CD14-positive monocyte (primary cell): ENCODE measurements at regions not wholly inside any gene's neighbourhood (a gene's known extent, or its start where the extent isn't known, plus 50 kb on each side); places are given as distances from the start of the nearest gene placed in this dataset.

Experiments
- DNase-seq, 3 donors: peaks; one replicate each; pipeline ENCODE4 v3.0.0-alpha.2; 2011 to 2022
- H2AFZ ChIP-seq: 2 replicates; pipeline ENCODE4 v1.6.0; 2012; ENCODE audit warnings: mild to moderate bottlenecking, low read depth, low read length, inconsistent platforms; ENCODE audit not compliant: insufficient read depth, poor library complexity, severe bottlenecking
- H3K27ac ChIP-seq, 2 donors: 1 replicate in 1 of 2; 2 replicates in 1 of 2; pipeline ENCODE4 v1.5.1; 2012 to 2013; ENCODE audit warnings: low read length in 2 of 2, control low read depth in 1 of 2, inconsistent platforms in 1 of 2, low read depth in 1 of 2, mild to moderate bottlenecking in 1 of 2
- H3K27me3 ChIP-seq, 2 donors: one replicate each; pipeline versions ENCODE4 v1.6.0 to v1.6.1; 2011 to 2013; ENCODE audit warnings: low read length in 2 of 2; ENCODE audit not compliant: control insufficient read depth in 2 of 2, insufficient read depth in 2 of 2
- H3K36me3 ChIP-seq, 2 donors: replicated peaks in 1 of 2; 1 replicate in 1 of 2; 2 replicates in 1 of 2; pipeline versions ENCODE4 v1.5.1 to v1.6.1; 2012 to 2013; ENCODE audit warnings: low read length in 2 of 2, control low read depth in 1 of 2, inconsistent platforms in 1 of 2, mild to moderate bottlenecking in 1 of 2; ENCODE audit not compliant: insufficient read depth in 2 of 2, control insufficient read depth in 1 of 2
- H3K4me1 ChIP-seq, 2 donors: 1 replicate in 1 of 2; 2 replicates in 1 of 2; pipeline versions ENCODE4 v1.5.1 to v1.6.1; 2012 to 2013; ENCODE audit warnings: low read length in 2 of 2, control low read depth in 1 of 2, inconsistent platforms in 1 of 2, mild to moderate bottlenecking in 1 of 2, moderate library complexity in 1 of 2; ENCODE audit not compliant: insufficient read depth in 2 of 2, control insufficient read depth in 1 of 2
- H3K4me2 ChIP-seq: replicated peaks from 2 replicates; pipeline ENCODE3; 2012; ENCODE audit warnings: low read length, moderate library complexity, mild to moderate bottlenecking; ENCODE audit not compliant: poor library complexity, severe bottlenecking; ENCODE audit errors: extremely low read depth
- H3K4me3 ChIP-seq, 3 experiments: fragments of 200-600 bp in 1 of 3; sonication (generic) in 1 of 3; replicated peaks in 1 of 3; 1 replicate in 2 of 3; 2 replicates in 1 of 3; pipeline ENCODE4 v1.5.1; 2011 to 2013; ENCODE audit warnings: low read length in 3 of 3, mild to moderate bottlenecking in 3 of 3, control low read depth in 2 of 3, low read depth in 2 of 3, inconsistent platforms in 1 of 3, moderate library complexity in 1 of 3
- H3K79me2 ChIP-seq: 2 replicates; pipeline ENCODE4 v1.6.0; 2012; ENCODE audit warnings: mild to moderate bottlenecking, control low read depth, inconsistent platforms, low read length, moderate library complexity; ENCODE audit not compliant: insufficient read depth
- H3K9ac ChIP-seq: 2 replicates; pipeline ENCODE4 v1.6.0; 2017; ENCODE audit warnings: low read length, mild to moderate bottlenecking; ENCODE audit not compliant: insufficient read depth, poor library complexity, severe bottlenecking
- H3K9me3 ChIP-seq, 2 donors: replicated peaks in 1 of 2; 1 replicate in 1 of 2; 2 replicates in 1 of 2; pipeline versions ENCODE4 v1.5.1 to v1.6.1; 2012 to 2013; ENCODE audit warnings: low read length in 2 of 2, control low read depth in 1 of 2; ENCODE audit not compliant: control insufficient read depth in 1 of 2, insufficient read depth in 1 of 2
- H4K20me1 ChIP-seq: 2 replicates; pipeline ENCODE4 v1.6.0; 2012; ENCODE audit warnings: mild to moderate bottlenecking, low read length, control low read depth, moderate library complexity; ENCODE audit not compliant: insufficient read depth
- H3K27ac Mint-ChIP-seq, 7 donors: one replicate each; pipeline ENCODE4 v1.8.0; 2020; ENCODE audit warnings: mild to moderate bottlenecking in 7 of 7, mixed read lengths in 7 of 7, moderate library complexity in 6 of 7, inconsistent platforms in 2 of 7
- H3K27me3 Mint-ChIP-seq, 3 donors: one replicate each; pipeline ENCODE4 v1.8.0; 2021 to 2022; ENCODE audit warnings: low read depth in 3 of 3, mild to moderate bottlenecking in 3 of 3, mixed read lengths in 3 of 3, moderate library complexity in 3 of 3, inconsistent platforms in 1 of 3
- H3K36me3 Mint-ChIP-seq, 2 donors: one replicate each; pipeline ENCODE4 v1.8.0; 2020; ENCODE audit warnings: mixed read lengths in 2 of 2, inconsistent platforms in 1 of 2, mild to moderate bottlenecking in 1 of 2
- H3K4me1 Mint-ChIP-seq: one replicate; pipeline ENCODE4 v1.8.0; 2020; ENCODE audit warnings: mild to moderate bottlenecking, mixed read lengths
- H3K4me3 Mint-ChIP-seq, 2 donors: one replicate each; pipeline ENCODE4 v1.8.0; 2020; ENCODE audit warnings: mild to moderate bottlenecking in 2 of 2, mixed read lengths in 2 of 2, moderate library complexity in 1 of 2
- H3K9me3 Mint-ChIP-seq, 7 donors: one replicate each; pipeline ENCODE4 v1.8.0; 2020 to 2022; ENCODE audit warnings: mixed read lengths in 7 of 7, mild to moderate bottlenecking in 6 of 7, moderate library complexity in 6 of 7, inconsistent platforms in 2 of 7
- WGBS: methylation state at CpG from one replicate; pipeline ENCODE4 v1.1.5; 2013; ENCODE audit warnings: missing lambda C conversion rate; ENCODE audit not compliant: insufficient coverage; 5-methylcytosine and 5-hydroxymethylcytosine counted together
- intact Hi-C, 2 donors: fragments of 100-400 bp; cut with micrococcal nuclease; formaldehyde crosslinking; loops; one replicate each; pipeline versions ENCODE4 v1.15.0 to v1.15.1; 2023
- TF ChIP-seq, protein P1 (sequence below): fragments of 200-600 bp; IDR thresholded peaks from one replicate; pipeline ENCODE4 v1.8.0; 2022; ENCODE audit warnings: antibody characterized with exemption, mild to moderate bottlenecking

- Mint-ChIP-seq H3K4me1 (no peaks in the 10 kb centered on the region), H3K27ac (no peak overlapping the region)
- intact Hi-C loops = no loop called here
Observed at GRCh38 chr2:71857636-71858035, 290.0 kb downstream of the CYP26B1 start.

GRCh38 chr2:71856773-71857525 lies 290.7 kb downstream of the CYP26B1 start:
- no peak for DNase-seq
- H3K36me3 ChIP-seq = no peaks in the 10 kb centered on the region
- peaks cover 2 to 6% of the 10 kb centered on the region in 2 donors for H3K27me3 ChIP-seq
- H3K9ac ChIP-seq = no peak overlapping the region
- no peak overlapping the region for H2AFZ ChIP-seq
- H4K20me1 ChIP-seq = no peaks in the 10 kb centered on the region
- H3K4me3 ChIP-seq = no peak overlapping the region
- 68% methylated on average over 5 of the region's 10 CpGs for WGBS
- no peaks in the 10 kb centered on the region for H3K79me2 ChIP-seq
- H3K4me2 ChIP-seq = no peak overlapping the region
- Mint-ChIP-seq H3K36me3 (no peaks in the 10 kb centered on the region), H3K4me3 (no peak overlapping the region), H3K27me3 (peaks cover 5 to 20% (median 11%) of the 10 kb centered on the region in 3 donors), H3K4me1 (no peaks in the 10 kb centered on the region), H3K27ac (no peak overlapping the region), H3K9me3 (peaks cover 0 to 6% (median 0%) of the 10 kb centered on the region in 7 donors)
- no peak overlapping the region for H3K27ac ChIP-seq
- no peaks in the 10 kb centered on the region for H3K9me3 ChIP-seq
- TF ChIP-seq, protein P1, sequence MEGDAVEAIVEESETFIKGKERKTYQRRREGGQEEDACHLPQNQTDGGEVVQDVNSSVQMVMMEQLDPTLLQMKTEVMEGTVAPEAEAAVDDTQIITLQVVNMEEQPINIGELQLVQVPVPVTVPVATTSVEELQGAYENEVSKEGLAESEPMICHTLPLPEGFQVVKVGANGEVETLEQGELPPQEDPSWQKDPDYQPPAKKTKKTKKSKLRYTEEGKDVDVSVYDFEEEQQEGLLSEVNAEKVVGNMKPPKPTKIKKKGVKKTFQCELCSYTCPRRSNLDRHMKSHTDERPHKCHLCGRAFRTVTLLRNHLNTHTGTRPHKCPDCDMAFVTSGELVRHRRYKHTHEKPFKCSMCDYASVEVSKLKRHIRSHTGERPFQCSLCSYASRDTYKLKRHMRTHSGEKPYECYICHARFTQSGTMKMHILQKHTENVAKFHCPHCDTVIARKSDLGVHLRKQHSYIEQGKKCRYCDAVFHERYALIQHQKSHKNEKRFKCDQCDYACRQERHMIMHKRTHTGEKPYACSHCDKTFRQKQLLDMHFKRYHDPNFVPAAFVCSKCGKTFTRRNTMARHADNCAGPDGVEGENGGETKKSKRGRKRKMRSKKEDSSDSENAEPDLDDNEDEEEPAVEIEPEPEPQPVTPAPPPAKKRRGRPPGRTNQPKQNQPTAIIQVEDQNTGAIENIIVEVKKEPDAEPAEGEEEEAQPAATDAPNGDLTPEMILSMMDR = no peak
- H3K4me1 ChIP-seq = no peaks in the 10 kb centered on the region
- intact Hi-C loops = no loop called here

More at GRCh38 chr2:71857636-71858035, 290.0 kb downstream of the CYP26B1 start:
- Mint-ChIP-seq H3K36me3 (no peaks in the 10 kb centered on the region), H3K9me3 (peaks cover 0 to 6% (median 0%) of the 10 kb centered on the region in 7 donors), H3K4me3 (no peak overlapping the region), H3K27me3 (peaks cover 5 to 14% (median 6%) of the 10 kb centered on the region in 3 donors)
- DNase-seq = no peak
- no peak overlapping the region for H3K4me2 ChIP-seq
- H3K27ac ChIP-seq = no peak overlapping the region
- peaks cover 1 to 2% of the 10 kb centered on the region in 2 donors for H3K27me3 ChIP-seq
- H4K20me1 ChIP-seq = no peaks in the 10 kb centered on the region
- H3K4me1 ChIP-seq = no peaks in the 10 kb centered on the region
- H3K9ac ChIP-seq = no peak overlapping the region
- H3K4me3 ChIP-seq = no peak overlapping the region
- H2AFZ ChIP-seq = no peak overlapping the region
- 84% methylated on average over 3 of the region's 6 CpGs for WGBS
- H3K36me3 ChIP-seq = no peaks in the 10 kb centered on the region
- no peaks in the 10 kb centered on the region for H3K9me3 ChIP-seq
- H3K79me2 ChIP-seq = no peaks in the 10 kb centered on the region
- TF ChIP-seq, protein P1 = no peak
